22Rv1 (cell line): ENCODE measurements at regions not wholly inside any gene's neighbourhood (a gene's known extent, or its start where the extent isn't known, plus 50 kb on each side); places are given as distances from the start of the nearest gene placed in this dataset.

ENCODE experiments used
- ZFX ChIP-seq: fragments of 450-650 bp; IDR thresholded peaks from 2 replicates; pipeline ENCODE4 v1.6.1; 2017; ENCODE audit warnings: antibody characterized with exemption, borderline replicate concordance
- TF ChIP-seq, protein P1 (sequence below): fragments of 450-650 bp; IDR thresholded peaks from 2 replicates; pipeline ENCODE4 v1.5.1; 2017; ENCODE audit warnings: mild to moderate bottlenecking

DNA sequence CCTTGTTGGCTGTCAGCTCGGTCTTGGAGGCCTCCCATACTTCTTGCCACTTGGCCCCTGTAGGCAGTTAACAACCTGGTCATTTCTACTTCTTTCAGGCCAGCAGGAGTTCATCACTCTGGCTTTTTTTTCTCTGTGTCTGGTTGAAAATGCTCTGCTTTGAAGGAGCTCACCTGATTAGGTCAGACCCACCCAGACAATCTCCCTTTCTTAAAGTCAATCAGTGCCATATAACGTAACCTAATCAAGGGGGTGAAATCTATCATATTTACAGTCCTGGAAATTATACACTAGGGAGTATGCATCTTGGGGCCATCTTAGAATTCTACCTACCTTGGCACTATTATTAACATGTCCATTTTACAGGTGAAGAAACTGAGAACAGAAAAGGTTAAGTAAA lies 155.4 kb downstream of the SREK1 start:
- TF ChIP-seq, protein P1, sequence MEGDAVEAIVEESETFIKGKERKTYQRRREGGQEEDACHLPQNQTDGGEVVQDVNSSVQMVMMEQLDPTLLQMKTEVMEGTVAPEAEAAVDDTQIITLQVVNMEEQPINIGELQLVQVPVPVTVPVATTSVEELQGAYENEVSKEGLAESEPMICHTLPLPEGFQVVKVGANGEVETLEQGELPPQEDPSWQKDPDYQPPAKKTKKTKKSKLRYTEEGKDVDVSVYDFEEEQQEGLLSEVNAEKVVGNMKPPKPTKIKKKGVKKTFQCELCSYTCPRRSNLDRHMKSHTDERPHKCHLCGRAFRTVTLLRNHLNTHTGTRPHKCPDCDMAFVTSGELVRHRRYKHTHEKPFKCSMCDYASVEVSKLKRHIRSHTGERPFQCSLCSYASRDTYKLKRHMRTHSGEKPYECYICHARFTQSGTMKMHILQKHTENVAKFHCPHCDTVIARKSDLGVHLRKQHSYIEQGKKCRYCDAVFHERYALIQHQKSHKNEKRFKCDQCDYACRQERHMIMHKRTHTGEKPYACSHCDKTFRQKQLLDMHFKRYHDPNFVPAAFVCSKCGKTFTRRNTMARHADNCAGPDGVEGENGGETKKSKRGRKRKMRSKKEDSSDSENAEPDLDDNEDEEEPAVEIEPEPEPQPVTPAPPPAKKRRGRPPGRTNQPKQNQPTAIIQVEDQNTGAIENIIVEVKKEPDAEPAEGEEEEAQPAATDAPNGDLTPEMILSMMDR, result no peak
- no peak for TF ChIP-seq ZFX
